ENCODE measurements at regions not wholly inside any gene's neighbourhood (a gene's known extent, or its start where the extent isn't known, plus 50 kb on each side); places are given as distances from the start of the nearest gene placed in this dataset.

- TF ChIP-seq, protein P1, sequence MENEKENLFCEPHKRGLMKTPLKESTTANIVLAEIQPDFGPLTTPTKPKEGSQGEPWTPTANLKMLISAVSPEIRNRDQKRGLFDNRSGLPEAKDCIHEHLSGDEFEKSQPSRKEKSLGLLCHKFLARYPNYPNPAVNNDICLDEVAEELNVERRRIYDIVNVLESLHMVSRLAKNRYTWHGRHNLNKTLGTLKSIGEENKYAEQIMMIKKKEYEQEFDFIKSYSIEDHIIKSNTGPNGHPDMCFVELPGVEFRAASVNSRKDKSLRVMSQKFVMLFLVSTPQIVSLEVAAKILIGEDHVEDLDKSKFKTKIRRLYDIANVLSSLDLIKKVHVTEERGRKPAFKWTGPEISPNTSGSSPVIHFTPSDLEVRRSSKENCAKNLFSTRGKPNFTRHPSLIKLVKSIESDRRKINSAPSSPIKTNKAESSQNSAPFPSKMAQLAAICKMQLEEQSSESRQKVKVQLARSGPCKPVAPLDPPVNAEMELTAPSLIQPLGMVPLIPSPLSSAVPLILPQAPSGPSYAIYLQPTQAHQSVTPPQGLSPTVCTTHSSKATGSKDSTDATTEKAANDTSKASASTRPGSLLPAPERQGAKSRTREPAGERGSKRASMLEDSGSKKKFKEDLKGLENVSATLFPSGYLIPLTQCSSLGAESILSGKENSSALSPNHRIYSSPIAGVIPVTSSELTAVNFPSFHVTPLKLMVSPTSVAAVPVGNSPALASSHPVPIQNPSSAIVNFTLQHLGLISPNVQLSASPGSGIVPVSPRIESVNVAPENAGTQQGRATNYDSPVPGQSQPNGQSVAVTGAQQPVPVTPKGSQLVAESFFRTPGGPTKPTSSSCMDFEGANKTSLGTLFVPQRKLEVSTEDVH (IDR thresholded peaks at IDR 0.05; ENCODE audit: low read depth, partially characterized antibody) = no peak
- TF ChIP-seq POLR2AphosphoS2 (IDR thresholded peaks at IDR 0.05; ENCODE audit: low read depth, low read length) = no peak
- no peak for TF ChIP-seq SMAD5 (IDR thresholded peaks at IDR 0.05; ENCODE audit: low read depth)
- TF ChIP-seq FOXK2 (IDR thresholded peaks at IDR 0.05) = no peak
- TF ChIP-seq IRF3 (IDR thresholded peaks at IDR 0.05) = no peak
- TF ChIP-seq, protein P2, sequence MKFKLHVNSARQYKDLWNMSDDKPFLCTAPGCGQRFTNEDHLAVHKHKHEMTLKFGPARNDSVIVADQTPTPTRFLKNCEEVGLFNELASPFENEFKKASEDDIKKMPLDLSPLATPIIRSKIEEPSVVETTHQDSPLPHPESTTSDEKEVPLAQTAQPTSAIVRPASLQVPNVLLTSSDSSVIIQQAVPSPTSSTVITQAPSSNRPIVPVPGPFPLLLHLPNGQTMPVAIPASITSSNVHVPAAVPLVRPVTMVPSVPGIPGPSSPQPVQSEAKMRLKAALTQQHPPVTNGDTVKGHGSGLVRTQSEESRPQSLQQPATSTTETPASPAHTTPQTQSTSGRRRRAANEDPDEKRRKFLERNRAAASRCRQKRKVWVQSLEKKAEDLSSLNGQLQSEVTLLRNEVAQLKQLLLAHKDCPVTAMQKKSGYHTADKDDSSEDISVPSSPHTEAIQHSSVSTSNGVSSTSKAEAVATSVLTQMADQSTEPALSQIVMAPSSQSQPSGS (IDR thresholded peaks at IDR 0.05; ENCODE audit: low read length) = no peak
- TF ChIP-seq, protein P3, sequence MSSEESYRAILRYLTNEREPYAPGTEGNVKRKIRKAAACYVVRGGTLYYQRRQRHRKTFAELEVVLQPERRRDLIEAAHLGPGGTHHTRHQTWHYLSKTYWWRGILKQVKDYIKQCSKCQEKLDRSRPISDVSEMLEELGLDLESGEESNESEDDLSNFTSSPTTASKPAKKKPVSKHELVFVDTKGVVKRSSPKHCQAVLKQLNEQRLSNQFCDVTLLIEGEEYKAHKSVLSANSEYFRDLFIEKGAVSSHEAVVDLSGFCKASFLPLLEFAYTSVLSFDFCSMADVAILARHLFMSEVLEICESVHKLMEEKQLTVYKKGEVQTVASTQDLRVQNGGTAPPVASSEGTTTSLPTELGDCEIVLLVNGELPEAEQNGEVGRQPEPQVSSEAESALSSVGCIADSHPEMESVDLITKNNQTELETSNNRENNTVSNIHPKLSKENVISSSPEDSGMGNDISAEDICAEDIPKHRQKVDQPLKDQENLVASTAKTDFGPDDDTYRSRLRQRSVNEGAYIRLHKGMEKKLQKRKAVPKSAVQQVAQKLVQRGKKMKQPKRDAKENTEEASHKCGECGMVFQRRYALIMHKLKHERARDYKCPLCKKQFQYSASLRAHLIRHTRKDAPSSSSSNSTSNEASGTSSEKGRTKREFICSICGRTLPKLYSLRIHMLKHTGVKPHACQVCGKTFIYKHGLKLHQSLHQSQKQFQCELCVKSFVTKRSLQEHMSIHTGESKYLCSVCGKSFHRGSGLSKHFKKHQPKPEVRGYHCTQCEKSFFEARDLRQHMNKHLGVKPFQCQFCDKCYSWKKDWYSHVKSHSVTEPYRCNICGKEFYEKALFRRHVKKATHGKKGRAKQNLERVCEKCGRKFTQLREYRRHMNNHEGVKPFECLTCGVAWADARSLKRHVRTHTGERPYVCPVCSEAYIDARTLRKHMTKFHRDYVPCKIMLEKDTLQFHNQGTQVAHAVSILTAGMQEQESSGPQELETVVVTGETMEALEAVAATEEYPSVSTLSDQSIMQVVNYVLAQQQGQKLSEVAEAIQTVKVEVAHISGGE (CRISPR knock-in tag; IDR thresholded peaks at IDR 0.05) = no peak
- no peak for TF ChIP-seq SPI1 (IDR thresholded peaks at IDR 0.05; ENCODE audit: borderline replicate concordance, insufficient read depth, low read depth, low read length)
- TF ChIP-seq POLR2AphosphoS5 (IDR thresholded peaks at IDR 0.05; ENCODE audit: low read length) = no peak
- TF ChIP-seq SMAD1 (IDR thresholded peaks at IDR 0.05; ENCODE audit: low read depth, partially characterized antibody) = no peak
- no peak for TF ChIP-seq ATF7 (IDR thresholded peaks at IDR 0.05; ENCODE audit: low read depth)
- TF ChIP-seq, protein P4, sequence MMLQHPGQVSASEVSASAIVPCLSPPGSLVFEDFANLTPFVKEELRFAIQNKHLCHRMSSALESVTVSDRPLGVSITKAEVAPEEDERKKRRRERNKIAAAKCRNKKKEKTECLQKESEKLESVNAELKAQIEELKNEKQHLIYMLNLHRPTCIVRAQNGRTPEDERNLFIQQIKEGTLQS (IDR thresholded peaks at IDR 0.05; ENCODE audit: borderline replicate concordance, extremely low read depth, low read depth, low read length) = no peak
- no peak for TF ChIP-seq TARDBP (IDR thresholded peaks at IDR 0.05; ENCODE audit: borderline replicate concordance)
- no peak for TF ChIP-seq FOS (IDR thresholded peaks at IDR 0.05; ENCODE audit: borderline replicate concordance, extremely low read depth, insufficient read length)
- TF ChIP-seq MYB (IDR thresholded peaks at IDR 0.05; ENCODE audit: borderline replicate concordance, low read depth, low read length) = no peak
Observed at GRCh38 chr13:44230071-44230470, 143.6 kb upstream of the SERP2 start (continued).

Measured in GM12878 (cell line).